HepG2 (cell line): ENCODE measurements at regions not wholly inside any gene's neighbourhood (a gene's known extent, or its start where the extent isn't known, plus 50 kb on each side); places are given as distances from the start of the nearest gene placed in this dataset.
"Not testable (repeated sequence)": the region's sequence is repeated elsewhere in the genome, so short reads cannot be mapped to it uniquely, and the experiment has no call there.

Experiments used
- ATAC-seq: fragments of 200-7000 bp; cut with Tn5 transposase; 3 replicates; pipeline ENCODE4 v1.9.1; 2020; ENCODE audit warnings: mild to moderate bottlenecking, moderate library complexity
- BruUV-seq: library from RNA; stranded (reverse); fragments of 400-500 nt; replicated peaks from 2 replicates; lab custom pipeline; 2021; lab: Mats Ljungman, UMichigan
- CTCF ChIA-PET: fragments of 300-600 bp; formaldehyde crosslinking; extraction: SDS; loops from one replicate; lab custom pipeline; 2021; ENCODE audit warnings: low total read pairs, inconsistent platforms, low intra/inter-chr PET ratio; lab: Yijun Ruan, JAX
- POLR2A ChIA-PET: fragments of 350-600 bp; sonication (Branson Sonifier 250); formaldehyde crosslinking; loops from one replicate; lab custom pipeline; 2020; ENCODE audit warnings: antibody characterized with exemption, inconsistent platforms; lab: Yijun Ruan, JAX
- DNase-seq: peaks from one replicate; pipeline ENCODE4 v3.0.0-alpha.2; 2015; ENCODE audit warnings: low spot score
- FAIRE-seq: peaks from 3 replicates; lab custom pipeline; 2011; peaks lifted over from hg19 to GRCh38; lab: Jason Lieb, UNC
- H2AFZ ChIP-seq: one replicate; pipeline ENCODE4 v1.6.1; 2011; ENCODE audit warnings: low read length, inconsistent platforms
- H3K27ac ChIP-seq: fragments of 300-600 bp; 3 replicates; pipeline ENCODE4 v1.8.0; 2011; ENCODE audit warnings: mixed run types, mild to moderate bottlenecking, mixed read lengths, low read length, inconsistent platforms; ENCODE audit not compliant: insufficient read depth; ENCODE audit errors: extremely low read length
- H3K27me3 ChIP-seq, 2 experiments: fragments of 200-600 bp in 1 of 2; 2 replicates in 1 of 2; 3 replicates in 1 of 2; pipeline versions ENCODE4 v1.6.0 to v1.8.0; 2011; ENCODE audit warnings: low read length in 2 of 2, mild to moderate bottlenecking in 2 of 2, moderate library complexity in 2 of 2, inconsistent platforms in 1 of 2; ENCODE audit not compliant: insufficient read depth in 2 of 2, control insufficient read depth in 1 of 2
- H3K36me3 ChIP-seq, 2 experiments: fragments of 200-600 bp in 1 of 2; replicated peaks in 1 of 2; 2 replicates in 1 of 2; 3 replicates in 1 of 2; pipeline versions ENCODE4 v1.5.1 to v1.8.0; 2011; ENCODE audit warnings: low read length in 2 of 2, inconsistent platforms in 1 of 2; ENCODE audit not compliant: insufficient read depth in 2 of 2, control insufficient read depth in 1 of 2
- H3K4me1 ChIP-seq: 2 replicates; pipeline ENCODE4 v1.5.1; 2012; ENCODE audit warnings: low read length, inconsistent platforms; ENCODE audit not compliant: insufficient read depth
- H3K4me2 ChIP-seq: 2 replicates; pipeline ENCODE4 v1.6.0; 2011; ENCODE audit warnings: low read depth, low read length, inconsistent platforms
- H3K4me3 ChIP-seq, 3 experiments: fragments of 200-600 bp in 1 of 3; sonication (generic), shearing (Covaris generic) in 1 of 3; replicated peaks in 1 of 3; 2 replicates each; pipeline ENCODE4 v1.5.1; 2011 to 2016; ENCODE audit warnings: low read length in 3 of 3, inconsistent platforms in 2 of 3, low read depth in 2 of 3, mild to moderate bottlenecking in 2 of 3, control low read depth in 1 of 3, mixed read lengths in 1 of 3; ENCODE audit not compliant: insufficient read depth in 1 of 3
- H3K79me2 ChIP-seq: one replicate; pipeline ENCODE4 v1.6.1; 2011; ENCODE audit warnings: low read length, inconsistent platforms; ENCODE audit not compliant: insufficient read depth
- H3K9ac ChIP-seq: 2 replicates; pipeline ENCODE4 v1.6.0; 2011; ENCODE audit warnings: mild to moderate bottlenecking, low read depth, low read length, inconsistent platforms; ENCODE audit not compliant: insufficient read depth
- H3K9me3 ChIP-seq: 2 replicates; pipeline ENCODE4 v1.5.1; 2012; ENCODE audit warnings: mild to moderate bottlenecking, low read length
- H4K20me1 ChIP-seq: 2 replicates; pipeline ENCODE4 v1.6.0; 2011; ENCODE audit warnings: inconsistent platforms, mild to moderate bottlenecking, low read length, moderate library complexity; ENCODE audit not compliant: insufficient read depth
- WGBS: methylation state at CpG from one replicate; pipeline ENCODE4 v1.1.6; 2017; ENCODE audit warnings: low lambda C conversion rate; 5-methylcytosine and 5-hydroxymethylcytosine counted together
- in situ Hi-C: cut with HindIII; loops from 2 replicates; pipeline ENCODE4 v1.10.0; 2017; ENCODE audit warnings: low pct_unique_long_range_greater_than_20kb; ENCODE audit not compliant: extremely low pct_ligation_motif_present
- intact Hi-C: fragments of 100-400 bp; cut with micrococcal nuclease; formaldehyde crosslinking; loops from one replicate; pipeline ENCODE4 v1.10.0; 2022; ENCODE audit not compliant: unreplicated experiment

GRCh38 chr17:20684975-20685374 lies 105.5 kb downstream of the CDRT15L2 start:
- H3K4me1 ChIP-seq, H4K20me1 ChIP-seq, ATAC-seq, H3K9ac ChIP-seq, H3K4me2 ChIP-seq, CTCF ChIA-PET, intact Hi-C loops, DNase-seq, in situ Hi-C loops, H2AFZ ChIP-seq, H3K27ac ChIP-seq, FAIRE-seq, H3K4me3 ChIP-seq, BruUV-seq, H3K79me2 ChIP-seq, H3K36me3 ChIP-seq, H3K9me3 ChIP-seq, POLR2A ChIA-PET, H3K27me3 ChIP-seq: not testable (repeated sequence)
- no CpG with 5 or more reads among the region's 32 CpGs for WGBS

- H3K4me3 ChIP-seq, H3K4me2 ChIP-seq, intact Hi-C loops, POLR2A ChIA-PET, H2AFZ ChIP-seq, H3K79me2 ChIP-seq, in situ Hi-C loops, H3K27me3 ChIP-seq, H3K36me3 ChIP-seq, BruUV-seq, DNase-seq, CTCF ChIA-PET, H3K9ac ChIP-seq, H4K20me1 ChIP-seq, H3K27ac ChIP-seq, ATAC-seq, H3K9me3 ChIP-seq, H3K4me1 ChIP-seq, FAIRE-seq: not testable (repeated sequence)
- WGBS: no CpG with 5 or more reads among the region's 2 CpGs
Observed at GRCh38 chr17:20687584-20687983, 108.1 kb downstream of the CDRT15L2 start.

DNA sequence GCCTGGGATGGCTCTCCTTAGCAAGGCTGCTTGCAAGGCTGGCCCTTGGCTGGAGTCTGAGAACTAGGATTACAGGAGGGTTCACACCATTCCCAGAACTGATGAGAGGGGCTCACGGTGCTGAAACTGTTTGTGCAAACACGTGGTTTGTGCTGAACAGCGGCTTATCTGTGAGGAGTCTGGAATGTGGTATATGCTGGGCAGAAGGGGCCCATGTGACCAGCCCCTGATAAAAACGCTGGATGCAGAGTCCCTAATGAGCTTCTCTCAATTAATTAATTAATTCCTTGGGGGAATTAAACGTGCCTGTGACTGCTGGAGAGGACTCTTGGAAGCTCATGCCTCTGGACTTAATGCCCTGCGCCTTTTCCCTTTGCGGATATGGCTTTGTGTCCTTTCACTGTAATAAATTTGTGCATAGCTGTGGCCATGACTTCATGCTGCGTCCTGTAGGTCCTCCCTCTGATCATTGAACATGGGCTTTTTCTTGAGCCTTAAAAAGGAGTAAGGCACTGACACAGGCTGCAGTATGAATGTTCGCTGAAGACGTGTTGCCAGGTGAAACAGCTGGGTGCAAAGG lies 109.7 kb downstream of the CDRT15L2 start:
- H3K9ac ChIP-seq, POLR2A ChIA-PET, H3K9me3 ChIP-seq, H3K36me3 ChIP-seq, DNase-seq, H3K27me3 ChIP-seq, H3K4me3 ChIP-seq, H3K4me1 ChIP-seq, H3K79me2 ChIP-seq, H3K4me2 ChIP-seq, BruUV-seq, in situ Hi-C loops, H3K27ac ChIP-seq, ATAC-seq, FAIRE-seq, intact Hi-C loops, H4K20me1 ChIP-seq, H2AFZ ChIP-seq, CTCF ChIA-PET: not testable (repeated sequence)
- 37% methylated on average over 6 of the region's 10 CpGs for WGBS

GRCh38 chr17:20692706-20693105 lies 113.2 kb downstream of the CDRT15L2 start:
- H3K27me3 ChIP-seq, H3K4me3 ChIP-seq, H4K20me1 ChIP-seq, H3K4me1 ChIP-seq, H3K36me3 ChIP-seq, H3K9me3 ChIP-seq, ATAC-seq, POLR2A ChIA-PET, H2AFZ ChIP-seq, H3K9ac ChIP-seq, DNase-seq, in situ Hi-C loops, FAIRE-seq, BruUV-seq, H3K79me2 ChIP-seq, CTCF ChIA-PET, H3K27ac ChIP-seq, intact Hi-C loops, H3K4me2 ChIP-seq: not testable (repeated sequence)
- 7% methylated on average over 1 of the region's 1 CpG for WGBS
